ENCODE measurements at regions not wholly inside any gene's neighbourhood (a gene's known extent, or its start where the extent isn't known, plus 50 kb on each side); places are given as distances from the start of the nearest gene placed in this dataset.

GRCh38 chr10:129259128-129259815 is 207.8 kb upstream of the MGMT start:
- no peaks in the 10 kb centered on the region for H3K27me3 ChIP-seq
- peak overlapping the region in 1 of 3 donors; percentile 16 for H3K27ac ChIP-seq
- intact Hi-C loops (cut with DNase I), result no loop called here
- no peaks in the 10 kb centered on the region for H3K9me3 ChIP-seq
- ATAC-seq (no peak), DNase-seq (no peak)
- TF ChIP-seq, protein P1, sequence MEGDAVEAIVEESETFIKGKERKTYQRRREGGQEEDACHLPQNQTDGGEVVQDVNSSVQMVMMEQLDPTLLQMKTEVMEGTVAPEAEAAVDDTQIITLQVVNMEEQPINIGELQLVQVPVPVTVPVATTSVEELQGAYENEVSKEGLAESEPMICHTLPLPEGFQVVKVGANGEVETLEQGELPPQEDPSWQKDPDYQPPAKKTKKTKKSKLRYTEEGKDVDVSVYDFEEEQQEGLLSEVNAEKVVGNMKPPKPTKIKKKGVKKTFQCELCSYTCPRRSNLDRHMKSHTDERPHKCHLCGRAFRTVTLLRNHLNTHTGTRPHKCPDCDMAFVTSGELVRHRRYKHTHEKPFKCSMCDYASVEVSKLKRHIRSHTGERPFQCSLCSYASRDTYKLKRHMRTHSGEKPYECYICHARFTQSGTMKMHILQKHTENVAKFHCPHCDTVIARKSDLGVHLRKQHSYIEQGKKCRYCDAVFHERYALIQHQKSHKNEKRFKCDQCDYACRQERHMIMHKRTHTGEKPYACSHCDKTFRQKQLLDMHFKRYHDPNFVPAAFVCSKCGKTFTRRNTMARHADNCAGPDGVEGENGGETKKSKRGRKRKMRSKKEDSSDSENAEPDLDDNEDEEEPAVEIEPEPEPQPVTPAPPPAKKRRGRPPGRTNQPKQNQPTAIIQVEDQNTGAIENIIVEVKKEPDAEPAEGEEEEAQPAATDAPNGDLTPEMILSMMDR (IDR thresholded peaks at IDR 0.05), result no peak
- no peak for TF ChIP-seq POLR2A (IDR thresholded peaks at IDR 0.05)
- no peaks in the 10 kb centered on the region for H3K36me3 ChIP-seq
- no peaks in the 10 kb centered on the region for H3K4me1 ChIP-seq
- WGBS (ENCODE audit: insufficient coverage, low coverage, low lambda C conversion rate, missing lambda C conversion rate), result 53% methylated on average over 9 of the region's 9 CpGs
- no peak overlapping the region for H3K4me3 ChIP-seq

- no peaks in the 10 kb centered on the region for H3K27me3 ChIP-seq
- H3K4me3 ChIP-seq, result no peak overlapping the region
- no peaks in the 10 kb centered on the region for H3K36me3 ChIP-seq
- H3K27ac ChIP-seq, result no peak overlapping the region
- intact Hi-C loops (cut with DNase I), result no loop called here
- no peaks in the 10 kb centered on the region for H3K4me1 ChIP-seq
- ATAC-seq, result no peak
- TF ChIP-seq, protein P1 (IDR thresholded peaks at IDR 0.05), result no peak
- TF ChIP-seq POLR2A (IDR thresholded peaks at IDR 0.05), result no peak
- no peak for DNase-seq
- no peaks in the 10 kb centered on the region for H3K9me3 ChIP-seq
- WGBS (ENCODE audit: insufficient coverage, low coverage, low lambda C conversion rate, missing lambda C conversion rate), result 56% methylated on average over 8 of the region's 8 CpGs
Observed at GRCh38 chr10:129272176-129272575, 194.9 kb upstream of the MGMT start.

GRCh38 chr10:129272866-129273650 is 194.0 kb upstream of the MGMT start:
- no peak for ATAC-seq
- 89% methylated on average over 5 of the region's 5 CpGs for WGBS (ENCODE audit: insufficient coverage, low coverage, low lambda C conversion rate, missing lambda C conversion rate)

DNA sequence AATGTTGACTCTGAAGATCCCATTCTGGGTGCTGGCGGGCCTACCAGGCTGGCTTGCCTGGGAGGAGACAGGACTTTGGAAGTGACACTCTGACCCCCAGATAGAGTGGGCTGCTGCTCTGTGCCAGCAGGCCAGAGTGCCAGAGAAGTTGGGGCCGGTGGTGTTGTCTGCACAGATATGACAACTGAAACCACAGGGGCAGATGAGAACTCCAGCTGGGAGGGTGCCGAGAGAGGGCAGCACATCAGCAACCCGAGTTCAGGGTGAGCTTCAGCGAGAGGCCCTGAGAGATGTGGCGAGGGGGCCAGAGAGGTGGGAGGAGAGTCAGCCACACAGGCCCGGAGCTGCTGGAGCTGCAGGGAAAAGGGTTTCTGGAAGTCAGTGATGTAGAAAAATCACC is 193.2 kb upstream of the MGMT start:
- H3K36me3 ChIP-seq, result no peaks in the 10 kb centered on the region
- no peak for DNase-seq
- TF ChIP-seq POLR2A (IDR thresholded peaks at IDR 0.05), result no peak
- TF ChIP-seq, protein P1 (IDR thresholded peaks at IDR 0.05), result no peak
- H3K27me3 ChIP-seq, result no peaks in the 10 kb centered on the region
- 47% methylated on average over 5 of the region's 7 CpGs for WGBS (ENCODE audit: insufficient coverage, low coverage, low lambda C conversion rate, missing lambda C conversion rate)
- intact Hi-C loops (cut with DNase I), result no loop called here
- no peaks in the 10 kb centered on the region for H3K9me3 ChIP-seq
- no peak overlapping the region for H3K4me3 ChIP-seq
- H3K4me1 ChIP-seq, result no peaks in the 10 kb centered on the region
- no peak for ATAC-seq
- H3K27ac ChIP-seq, result no peak overlapping the region

More at GRCh38 chr10:129272866-129273650, 194.0 kb upstream of the MGMT start:
- Histone ChIP-seq H3K27me3 (no peaks in the 10 kb centered on the region), H3K27ac (no peak overlapping the region), H3K9me3 (no peaks in the 10 kb centered on the region), H3K4me3 (no peak overlapping the region), H3K4me1 (no peaks in the 10 kb centered on the region), H3K36me3 (no peaks in the 10 kb centered on the region)
- no peak for DNase-seq
- TF ChIP-seq POLR2A (IDR thresholded peaks at IDR 0.05), result no peak
- TF ChIP-seq, protein P1 (IDR thresholded peaks at IDR 0.05), result no peak
- intact Hi-C loops (cut with DNase I), result no loop called here
